CD4-positive, alpha-beta T cell treated with Interleukin-6 for 4 hours (primary cell): ENCODE measurements at regions not wholly inside any gene's neighbourhood (a gene's known extent, or its start where the extent isn't known, plus 50 kb on each side); places are given as distances from the start of the nearest gene placed in this dataset.

Experiments
- DNase-seq: peaks from one replicate; pipeline ENCODE4 v3.0.0-alpha.2; 2020; ENCODE audit warnings: mixed read lengths

GRCh38 chr1:238073991-238074390, 183.3 kb upstream of the ZP4 start:
- no peak for DNase-seq

- DNase-seq, result no peak
Measured at GRCh38 chr1:238071061-238071460, 180.3 kb upstream of the ZP4 start.

- DNase-seq, result no peak
Measured at GRCh38 chr1:238063454-238063853, 172.7 kb upstream of the ZP4 start.

- DNase-seq, result no peak
Measured at GRCh38 chr1:238061967-238062613, 171.4 kb upstream of the ZP4 start.

- no peak for DNase-seq
Measured at GRCh38 chr1:238060061-238060460, 169.3 kb upstream of the ZP4 start.

GRCh38 chr1:238052496-238053266, 162.0 kb upstream of the ZP4 start:
- DNase-seq, result no peak

- DNase-seq, result no peak
Measured at GRCh38 chr1:238029126-238029525, 138.4 kb upstream of the ZP4 start.

GRCh38 chr1:238027366-238027765, 136.6 kb upstream of the ZP4 start:
- DNase-seq, result no peak

- no peak for DNase-seq
Measured at GRCh38 chr1:238023137-238023536, 132.4 kb upstream of the ZP4 start.

GRCh38 chr1:238018214-238018613, 127.5 kb upstream of the ZP4 start:
- DNase-seq, result no peak

- DNase-seq, result no peak
Measured at GRCh38 chr1:238006779-238007178, 116.1 kb upstream of the ZP4 start.

GRCh38 chr1:238005116-238005515, 114.4 kb upstream of the ZP4 start:
- DNase-seq, result no peak

GRCh38 chr1:238001818-238002217, 111.1 kb upstream of the ZP4 start:
- DNase-seq, result no peak

- DNase-seq, result no peak
Measured at GRCh38 chr1:237999426-238000052, 108.8 kb upstream of the ZP4 start.

GRCh38 chr1:237998581-237998980, 107.9 kb upstream of the ZP4 start:
- no peak for DNase-seq

- no peak for DNase-seq
Measured at GRCh38 chr1:237983496-237983895, 92.8 kb upstream of the ZP4 start.

- DNase-seq, result no peak
Measured at GRCh38 chr1:237981223-237981622, 90.5 kb upstream of the ZP4 start.

- no peak for DNase-seq
Measured at GRCh38 chr1:237976331-237976730, 85.6 kb upstream of the ZP4 start.

- DNase-seq, result no peak
Measured at GRCh38 chr1:237975903-237976302, 85.2 kb upstream of the ZP4 start.

- no peak for DNase-seq
Measured at GRCh38 chr1:237975376-237975775, 84.7 kb upstream of the ZP4 start.

- DNase-seq, result no peak
Measured at GRCh38 chr1:237972186-237972585, 81.5 kb upstream of the ZP4 start.

GRCh38 chr1:237962985-237963384, 72.3 kb upstream of the ZP4 start:
- DNase-seq, result no peak

GRCh38 chr1:237961754-237962153, 71.0 kb upstream of the ZP4 start:
- no peak for DNase-seq

- no peak for DNase-seq
Measured at GRCh38 chr1:237959838-237960237, 69.1 kb upstream of the ZP4 start.
